ENCODE measurements at regions not wholly inside any gene's neighbourhood (a gene's known extent, or its start where the extent isn't known, plus 50 kb on each side); places are given as distances from the start of the nearest gene placed in this dataset.
A peak's percentile ranks its signal among the peaks of the same experiment; 100 is the strongest.

- no peaks in the 10 kb centered on the region for H3K27me3 ChIP-seq (ENCODE audit: low read length)
- no peaks in the 10 kb centered on the region for H3K9me3 ChIP-seq (ENCODE audit: low read length)
- peak; percentile 81 for DNase-seq
- no peaks in the 10 kb centered on the region for H4K20me1 ChIP-seq (ENCODE audit: insufficient read depth, low read depth, low read length)
- peak overlapping the region; percentile 40 for H2AFZ ChIP-seq (ENCODE audit: low read length)
- H3K79me2 ChIP-seq (ENCODE audit: low read length): no peaks in the 10 kb centered on the region
- H3K9ac ChIP-seq (ENCODE audit: low read length): no peak overlapping the region
- peaks cover 42% of the 10 kb centered on the region for H3K4me1 ChIP-seq (ENCODE audit: low read length)
- no peaks in the 10 kb centered on the region for H3K36me3 ChIP-seq (ENCODE audit: insufficient read depth, low read length)
- H3K9me2 ChIP-seq (replicated peaks; ENCODE audit: insufficient read depth, low read length): no peaks in the 10 kb centered on the region
- peak overlapping the region; percentile 47 for H3K4me2 ChIP-seq (ENCODE audit: low read depth, low read length, poor library complexity, severe bottlenecking)
- H3K4me3 ChIP-seq (ENCODE audit: low read length): peak overlapping the region; percentile 36; the same call in 1 of the 2 replicates
- peak overlapping the region; percentile 19; the same call in 1 of the 2 replicates for H3K27ac ChIP-seq (ENCODE audit: low read length)
Observed at GRCh38 chr5:115072266-115073064, 97.2 kb downstream of the TRIM36 start.

- no peak overlapping the region for H3K4me2 ChIP-seq (ENCODE audit: low read depth, low read length, poor library complexity, severe bottlenecking)
- H3K36me3 ChIP-seq (ENCODE audit: insufficient read depth, low read length): no peaks in the 10 kb centered on the region
- H2AFZ ChIP-seq (ENCODE audit: low read length): no peak overlapping the region
- H3K9me3 ChIP-seq (ENCODE audit: low read length): no peaks in the 10 kb centered on the region
- no peaks in the 10 kb centered on the region for H3K79me2 ChIP-seq (ENCODE audit: low read length)
- no peak overlapping the region for H3K27ac ChIP-seq (ENCODE audit: low read length)
- H3K9me2 ChIP-seq (replicated peaks; ENCODE audit: insufficient read depth, low read length): no peaks in the 10 kb centered on the region
- H3K4me3 ChIP-seq (ENCODE audit: low read length): no peak overlapping the region
- no peak overlapping the region for H3K9ac ChIP-seq (ENCODE audit: low read length)
- no peaks in the 10 kb centered on the region for H4K20me1 ChIP-seq (ENCODE audit: insufficient read depth, low read depth, low read length)
- H3K4me1 ChIP-seq (ENCODE audit: low read length): peaks cover 42% of the 10 kb centered on the region
- H3K27me3 ChIP-seq (ENCODE audit: low read length): no peaks in the 10 kb centered on the region
- DNase-seq: peak; percentile 17
Observed at GRCh38 chr5:115070737-115071136, 99.0 kb downstream of the TRIM36 start.

GRCh38 chr5:115069087-115069968 is 100.4 kb downstream of the TRIM36 start:
- H3K4me3 ChIP-seq (ENCODE audit: low read length): no peak overlapping the region
- H3K9ac ChIP-seq (ENCODE audit: low read length): no peak overlapping the region
- no peaks in the 10 kb centered on the region for H3K9me3 ChIP-seq (ENCODE audit: low read length)
- no peaks in the 10 kb centered on the region for H3K36me3 ChIP-seq (ENCODE audit: insufficient read depth, low read length)
- H3K27me3 ChIP-seq (ENCODE audit: low read length): no peaks in the 10 kb centered on the region
- H2AFZ ChIP-seq (ENCODE audit: low read length): no peak overlapping the region
- H3K9me2 ChIP-seq (replicated peaks; ENCODE audit: insufficient read depth, low read length): no peaks in the 10 kb centered on the region
- H3K27ac ChIP-seq (ENCODE audit: low read length): no peak overlapping the region
- no peak overlapping the region for H3K4me2 ChIP-seq (ENCODE audit: low read depth, low read length, poor library complexity, severe bottlenecking)
- DNase-seq: peak; percentile 79
- H4K20me1 ChIP-seq (ENCODE audit: insufficient read depth, low read depth, low read length): no peaks in the 10 kb centered on the region
- H3K79me2 ChIP-seq (ENCODE audit: low read length): no peaks in the 10 kb centered on the region
- peaks cover 33% of the 10 kb centered on the region for H3K4me1 ChIP-seq (ENCODE audit: low read length)

- no peaks in the 10 kb centered on the region for H3K79me2 ChIP-seq (ENCODE audit: low read length)
- H4K20me1 ChIP-seq (ENCODE audit: insufficient read depth, low read depth, low read length): no peaks in the 10 kb centered on the region
- no peak overlapping the region for H3K9ac ChIP-seq (ENCODE audit: low read length)
- no peak overlapping the region for H2AFZ ChIP-seq (ENCODE audit: low read length)
- H3K4me2 ChIP-seq (ENCODE audit: low read depth, low read length, poor library complexity, severe bottlenecking): no peak overlapping the region
- H3K4me1 ChIP-seq (ENCODE audit: low read length): peaks cover 33% of the 10 kb centered on the region
- H3K9me2 ChIP-seq (replicated peaks; ENCODE audit: insufficient read depth, low read length): no peaks in the 10 kb centered on the region
- no peaks in the 10 kb centered on the region for H3K36me3 ChIP-seq (ENCODE audit: insufficient read depth, low read length)
- H3K4me3 ChIP-seq (ENCODE audit: low read length): no peak overlapping the region
- no peak overlapping the region for H3K27ac ChIP-seq (ENCODE audit: low read length)
- H3K27me3 ChIP-seq (ENCODE audit: low read length): no peaks in the 10 kb centered on the region
- peak; percentile 37 for DNase-seq
- no peaks in the 10 kb centered on the region for H3K9me3 ChIP-seq (ENCODE audit: low read length)
Observed at GRCh38 chr5:115068239-115069086, 101.2 kb downstream of the TRIM36 start.

- no peak overlapping the region for H3K4me2 ChIP-seq (ENCODE audit: low read depth, low read length, poor library complexity, severe bottlenecking)
- no peak overlapping the region for H2AFZ ChIP-seq (ENCODE audit: low read length)
- H3K9me3 ChIP-seq (ENCODE audit: low read length): no peaks in the 10 kb centered on the region
- H3K4me1 ChIP-seq (ENCODE audit: low read length): 0 out of 2 replicates have a peak, but pooled peaks cover 2% of the 10 kb centered on the region
- no peaks in the 10 kb centered on the region for H3K27me3 ChIP-seq (ENCODE audit: low read length)
- H3K36me3 ChIP-seq (ENCODE audit: insufficient read depth, low read length): no peaks in the 10 kb centered on the region
- DNase-seq: no peak
- no peaks in the 10 kb centered on the region for H3K9me2 ChIP-seq (replicated peaks; ENCODE audit: insufficient read depth, low read length)
- H4K20me1 ChIP-seq (ENCODE audit: insufficient read depth, low read depth, low read length): no peaks in the 10 kb centered on the region
- H3K27ac ChIP-seq (ENCODE audit: low read length): no peak overlapping the region
- no peaks in the 10 kb centered on the region for H3K79me2 ChIP-seq (ENCODE audit: low read length)
- no peak overlapping the region for H3K9ac ChIP-seq (ENCODE audit: low read length)
- H3K4me3 ChIP-seq (ENCODE audit: low read length): no peak overlapping the region
Observed at GRCh38 chr5:115064380-115064779, 105.3 kb downstream of the TRIM36 start.

GRCh38 chr5:115054387-115054951 is 115.2 kb downstream of the TRIM36 start:
- H2AFZ ChIP-seq (ENCODE audit: low read length): no peak overlapping the region
- no peaks in the 10 kb centered on the region for H3K9me3 ChIP-seq (ENCODE audit: low read length)
- H4K20me1 ChIP-seq (ENCODE audit: insufficient read depth, low read depth, low read length): no peaks in the 10 kb centered on the region
- no peak overlapping the region for H3K9ac ChIP-seq (ENCODE audit: low read length)
- no peak overlapping the region for H3K27ac ChIP-seq (ENCODE audit: low read length)
- no peak for DNase-seq
- no peaks in the 10 kb centered on the region for H3K9me2 ChIP-seq (replicated peaks; ENCODE audit: insufficient read depth, low read length)
- H3K27me3 ChIP-seq (ENCODE audit: low read length): no peaks in the 10 kb centered on the region
- no peak overlapping the region for H3K4me2 ChIP-seq (ENCODE audit: low read depth, low read length, poor library complexity, severe bottlenecking)
- H3K4me3 ChIP-seq (ENCODE audit: low read length): no peak overlapping the region
- no peaks in the 10 kb centered on the region for H3K4me1 ChIP-seq (ENCODE audit: low read length)
- no peaks in the 10 kb centered on the region for H3K79me2 ChIP-seq (ENCODE audit: low read length)
- no peaks in the 10 kb centered on the region for H3K36me3 ChIP-seq (ENCODE audit: insufficient read depth, low read length)

GRCh38 chr5:115052948-115053347 is 116.8 kb downstream of the TRIM36 start:
- H3K27ac ChIP-seq (ENCODE audit: low read length): no peak overlapping the region
- no peaks in the 10 kb centered on the region for H3K9me2 ChIP-seq (replicated peaks; ENCODE audit: insufficient read depth, low read length)
- H3K4me3 ChIP-seq (ENCODE audit: low read length): no peak overlapping the region
- no peak for DNase-seq
- H3K4me2 ChIP-seq (ENCODE audit: low read depth, low read length, poor library complexity, severe bottlenecking): no peak overlapping the region
- H3K27me3 ChIP-seq (ENCODE audit: low read length): no peaks in the 10 kb centered on the region
- no peak overlapping the region for H3K9ac ChIP-seq (ENCODE audit: low read length)
- no peaks in the 10 kb centered on the region for H3K9me3 ChIP-seq (ENCODE audit: low read length)
- H3K4me1 ChIP-seq (ENCODE audit: low read length): no peaks in the 10 kb centered on the region
- no peak overlapping the region for H2AFZ ChIP-seq (ENCODE audit: low read length)
- no peaks in the 10 kb centered on the region for H3K79me2 ChIP-seq (ENCODE audit: low read length)
- H4K20me1 ChIP-seq (ENCODE audit: insufficient read depth, low read depth, low read length): no peaks in the 10 kb centered on the region
- H3K36me3 ChIP-seq (ENCODE audit: insufficient read depth, low read length): no peaks in the 10 kb centered on the region
